Cardiac septum (tissue), 1 donor: ENCODE measurements at regions not wholly inside any gene's neighbourhood (a gene's known extent, or its start where the extent isn't known, plus 50 kb on each side); places are given as distances from the start of the nearest gene placed in this dataset. TPM values are rescaled to one million over a fixed set of nuclear protein-coding genes. Genes with fewer than 3 reads are reported as not detected.

Source experiments
- DNase-seq: peaks from one replicate; pipeline ENCODE4 v3.0.0-alpha.2; 2020; ENCODE audit warnings: low spot score
- intact Hi-C: fragments of 100-400 bp; cut with DNase I; formaldehyde crosslinking; loops from one replicate; pipeline ENCODE4 v1.14.0; 2022
- microRNA-seq: library from miRNA; unstranded; fragments of <30 nt; microRNA quantifications from one replicate; pipeline ENCODE4 v1.2.0, GENCODE V29; 2020
- donor health status: DM: no; HTN: no; CAD: no.

DNA sequence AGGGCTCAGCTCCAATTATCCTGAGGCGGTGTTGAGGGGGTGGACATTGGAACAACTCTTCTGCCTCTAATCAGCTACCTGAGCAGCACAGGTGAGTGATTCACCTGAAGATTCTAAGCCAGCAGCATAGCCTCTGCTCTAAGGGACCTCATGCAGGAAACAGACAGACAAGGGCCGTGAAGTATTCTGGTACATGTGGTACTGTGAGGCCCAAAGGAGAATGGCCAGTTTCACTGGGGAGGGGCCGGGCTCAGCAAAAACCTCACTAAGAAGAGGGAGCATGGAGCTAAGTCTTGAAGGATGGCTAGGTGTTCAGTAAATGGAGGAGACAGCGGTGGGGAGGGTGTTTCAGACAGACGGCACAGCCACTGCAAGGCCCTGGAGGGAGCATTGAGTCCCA, 58.5 kb upstream of the CCDC167 start:
- intact Hi-C loops = no loop called here
- no peak for DNase-seq

DNA sequence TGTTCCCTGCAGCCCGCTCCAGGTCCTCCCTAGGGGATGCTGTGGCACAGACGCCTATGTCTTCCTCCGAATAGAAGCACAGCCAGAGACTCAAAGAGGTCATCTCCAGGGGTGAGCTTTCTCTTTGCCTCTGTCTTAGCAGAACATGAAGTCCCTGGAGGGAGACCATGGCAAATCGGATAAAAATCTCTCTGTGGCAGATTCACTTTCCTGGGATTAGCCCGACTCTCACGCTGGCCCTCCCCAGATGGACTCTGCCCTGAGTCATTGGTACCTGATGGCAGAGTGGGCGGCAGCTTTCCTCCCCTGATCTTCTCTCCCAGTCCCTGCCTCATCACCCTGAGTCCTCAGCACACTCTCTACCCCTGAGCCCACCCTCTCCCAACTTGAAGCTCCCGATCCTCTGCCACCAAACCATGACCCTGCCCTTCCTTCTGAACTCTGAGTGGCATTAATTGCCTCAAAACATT, 58.0 kb upstream of the CCDC167 start:
- intact Hi-C loops = no loop called here
- DNase-seq = no peak

DNA sequence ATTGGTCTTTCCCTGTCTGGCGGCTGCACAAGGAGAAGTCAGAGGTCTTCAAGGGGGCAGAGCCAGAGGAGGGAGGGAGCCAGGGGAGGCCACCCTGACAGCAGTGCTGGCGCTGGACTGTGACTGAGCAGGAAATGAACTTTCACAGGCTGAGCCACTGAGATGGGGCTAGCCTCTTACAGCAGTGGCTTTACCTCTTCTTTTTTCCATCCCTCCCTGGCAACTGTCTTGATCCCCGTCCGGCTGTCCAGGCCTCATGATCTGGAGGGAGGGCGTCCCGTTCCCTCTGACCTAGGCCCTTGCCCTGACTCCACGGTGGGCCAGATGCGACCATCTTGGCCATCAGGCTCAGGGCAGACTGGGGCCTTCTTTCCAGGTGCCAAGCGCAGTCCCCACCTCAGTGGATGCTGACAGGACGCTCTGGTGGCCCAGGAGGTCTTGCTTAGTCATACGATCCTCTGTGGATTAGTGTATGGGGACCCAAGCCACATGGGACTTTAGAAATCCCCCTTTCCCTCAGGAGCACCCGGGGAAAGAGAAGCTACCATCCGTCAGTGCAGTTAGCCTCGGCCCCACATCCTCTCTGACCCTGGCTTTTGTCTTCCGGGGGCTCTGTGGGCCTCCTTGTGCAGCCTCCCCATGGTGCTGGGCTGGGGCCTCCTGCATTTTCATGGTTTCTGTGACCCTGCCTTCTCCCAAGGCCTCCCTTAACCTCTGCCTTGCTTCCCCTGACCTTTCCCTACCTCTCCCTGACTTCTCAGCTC, 57.4 kb upstream of the CCDC167 start:
- intact Hi-C loops = no loop called here
- DNase-seq = no peak

DNA sequence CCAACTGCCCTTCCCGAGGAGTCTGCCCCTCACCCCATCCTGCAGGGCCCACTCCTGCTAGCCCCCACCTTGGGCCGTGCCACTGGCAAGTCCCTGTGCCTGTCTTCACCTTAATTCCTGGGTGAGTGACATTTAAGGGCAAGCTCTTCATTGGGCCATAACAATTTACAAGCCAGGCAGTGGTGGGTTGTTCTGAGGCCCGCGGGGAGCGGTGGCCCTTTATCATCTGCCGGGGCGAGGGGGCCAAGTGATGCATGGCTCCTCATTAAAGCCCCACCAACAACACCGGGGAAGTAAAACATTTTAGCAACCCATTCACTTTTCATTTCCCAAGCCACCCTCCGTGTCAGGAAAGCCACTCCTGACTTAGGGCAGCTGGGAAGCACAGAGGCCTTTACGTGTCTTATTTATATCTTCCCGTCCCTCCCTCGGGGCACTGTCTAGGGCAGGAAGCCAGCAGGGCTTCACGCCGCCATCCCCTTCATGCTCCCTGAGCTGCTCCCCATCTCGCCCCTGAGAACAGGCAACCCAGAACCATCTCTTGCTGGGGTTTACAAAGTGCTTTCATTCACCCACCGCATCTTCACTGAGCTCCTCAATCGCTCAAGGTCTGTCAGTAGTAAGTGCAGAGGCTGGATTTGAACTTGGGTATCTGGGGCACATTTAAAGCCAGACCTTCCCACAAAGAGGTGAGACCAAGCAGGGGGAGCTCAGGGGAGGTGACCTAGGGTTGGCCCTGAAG, 55.5 kb upstream of the CCDC167 start:
- intact Hi-C loops = no loop called here
- DNase-seq = no peak

DNA sequence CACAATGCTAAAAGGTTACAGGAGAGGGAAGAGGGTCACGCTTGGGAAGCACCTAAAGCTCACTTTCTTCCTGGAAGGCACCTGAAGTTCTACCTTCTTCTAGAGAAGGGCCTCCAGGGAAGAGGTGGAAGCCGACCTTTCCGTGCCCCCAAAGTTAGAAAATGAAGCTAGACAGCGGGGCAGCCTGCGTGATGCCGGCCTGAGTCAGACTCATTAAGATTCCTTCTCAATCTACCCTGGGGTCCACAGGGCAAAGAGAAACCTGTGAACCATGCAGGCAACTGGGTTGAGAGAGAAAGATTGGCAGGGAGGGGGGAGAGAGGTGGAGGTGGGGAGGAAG, 54.8 kb upstream of the CCDC167 start:
- no peak for DNase-seq
- intact Hi-C loops = no loop called here

DNA sequence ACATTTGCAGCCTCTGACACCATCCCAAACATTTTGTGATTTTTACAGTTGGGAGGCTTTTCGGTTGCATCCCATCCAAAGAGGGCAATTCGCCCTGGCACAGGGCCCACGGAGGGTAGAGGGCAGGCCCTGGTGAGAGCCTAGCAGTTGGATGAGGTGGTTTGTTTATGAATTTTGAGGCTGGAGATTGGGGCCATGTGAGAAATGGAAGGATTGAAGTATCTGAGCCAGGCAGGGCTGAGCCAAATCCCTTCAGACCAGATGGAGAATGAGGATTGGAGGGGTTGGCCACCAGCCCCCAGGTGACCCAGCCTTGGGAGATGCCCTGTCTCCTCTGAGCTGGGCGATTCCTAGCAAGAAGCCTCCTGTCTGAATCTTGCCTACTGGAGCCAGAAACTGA, 52.6 kb upstream of the CCDC167 start:
- DNase-seq = no peak
- intact Hi-C loops = no loop called here

DNA sequence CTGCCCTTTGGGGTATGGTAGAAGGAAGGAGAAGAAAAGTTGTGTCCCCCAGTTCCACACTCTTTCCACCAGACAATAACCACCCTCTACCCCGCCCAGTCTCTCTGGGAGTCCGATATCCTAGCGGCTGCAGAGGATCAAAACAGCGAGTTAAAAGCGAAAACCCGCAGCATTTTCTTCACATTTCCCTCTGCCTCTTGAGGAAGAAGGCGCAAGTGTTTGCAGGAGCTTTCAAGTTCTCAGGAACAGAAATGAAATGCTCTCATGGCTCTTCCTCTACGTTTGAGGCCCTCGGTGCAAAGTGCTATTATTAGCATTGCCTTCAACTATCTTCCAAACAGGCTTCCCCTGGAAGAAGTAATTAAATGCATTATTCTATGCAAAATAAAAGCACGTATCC, 52.2 kb upstream of the CCDC167 start:
- intact Hi-C loops = no loop called here
- DNase-seq = no peak

DNA sequence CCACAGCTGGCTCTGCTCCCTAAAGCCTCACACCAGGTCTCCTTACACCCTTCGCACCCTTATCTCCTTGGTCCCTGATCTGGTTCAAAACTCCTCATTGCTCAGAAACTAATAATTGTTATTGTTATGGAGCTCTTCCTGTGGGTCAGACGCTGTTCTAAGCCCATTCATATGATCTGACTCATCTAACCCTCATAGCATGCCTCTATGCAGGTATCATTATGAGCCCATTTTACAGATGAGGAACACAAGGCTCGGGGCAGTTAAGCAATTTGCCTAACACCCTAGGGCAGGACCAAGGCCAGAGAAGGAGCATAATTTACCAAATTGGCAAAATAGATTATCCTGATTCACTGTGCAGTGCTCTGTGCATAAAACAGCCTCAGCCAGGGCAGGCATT, 51.8 kb upstream of the CCDC167 start:
- intact Hi-C loops = no loop called here
- no peak for DNase-seq

DNA sequence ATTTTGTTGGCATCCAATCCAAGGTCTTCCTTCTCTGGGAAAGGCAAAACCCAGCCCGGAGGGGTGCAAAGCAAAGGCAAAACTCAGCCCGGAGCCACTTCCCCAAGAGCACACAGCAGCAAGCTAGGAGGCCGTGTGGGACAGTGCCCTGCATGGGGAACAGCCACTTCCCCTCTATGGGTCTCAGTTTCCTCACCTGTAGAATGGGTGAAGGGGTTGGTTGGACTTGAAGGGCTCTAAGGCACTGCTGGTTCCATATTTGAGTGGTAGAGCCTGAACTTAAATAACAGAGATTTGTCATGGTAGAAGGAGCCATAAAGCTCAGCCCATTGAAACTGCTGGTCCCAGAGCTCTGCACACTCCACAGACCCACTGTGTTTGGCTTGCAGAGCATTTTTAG, 51.3 kb upstream of the CCDC167 start:
- intact Hi-C loops = no loop called here
- no peak for DNase-seq

DNA sequence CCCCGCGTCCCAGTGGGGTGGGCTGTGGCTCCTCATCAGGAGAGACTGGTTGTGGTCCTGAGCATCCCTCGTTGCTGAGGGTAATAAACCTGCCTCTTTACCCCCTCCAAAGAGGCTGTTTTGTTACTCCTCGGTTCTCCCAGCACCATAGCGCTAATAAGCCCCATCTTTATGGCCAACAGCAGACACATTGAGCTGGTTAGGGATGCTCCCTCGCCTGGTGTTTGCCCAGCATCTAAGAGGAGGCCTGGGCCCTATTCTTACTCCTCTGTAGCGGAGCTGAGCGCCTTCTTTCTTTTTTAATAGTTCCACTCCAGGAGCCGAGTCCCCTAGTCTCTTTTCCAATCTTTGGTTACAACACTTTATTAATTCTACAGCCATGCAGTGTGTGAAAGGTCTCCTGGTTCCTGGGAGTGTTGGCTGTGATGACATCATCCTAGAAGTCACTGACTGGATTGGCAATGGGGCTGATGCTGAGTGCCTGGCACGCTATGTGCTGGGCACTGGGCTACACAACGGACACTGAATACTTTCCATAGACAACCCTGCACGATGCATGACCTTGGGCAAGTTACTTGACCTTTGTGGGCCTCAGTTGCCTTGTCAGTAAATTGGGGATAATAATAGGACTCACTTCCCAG, 50.6 kb upstream of the CCDC167 start:
- intact Hi-C loops = no loop called here
- no peak for DNase-seq

DNA sequence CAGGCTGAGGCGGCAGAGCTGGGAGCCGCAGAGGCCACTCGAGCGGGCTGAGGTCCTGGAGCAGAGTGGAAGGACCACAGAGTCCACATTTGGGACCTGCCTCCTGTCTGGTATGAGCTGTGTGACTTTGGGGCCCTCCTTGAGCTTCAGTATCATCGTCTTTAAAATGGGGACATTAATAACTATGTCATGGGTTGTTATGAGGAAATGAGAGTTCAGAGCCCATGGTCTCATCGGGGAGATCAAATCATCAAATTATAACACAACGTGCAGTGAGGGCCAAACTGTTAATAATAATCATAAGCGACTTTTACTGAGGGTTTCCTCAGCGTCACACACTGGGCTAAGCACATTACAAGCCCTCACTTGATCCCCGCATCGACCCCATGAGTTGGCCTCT, 49.9 kb upstream of the CCDC167 start:
- intact Hi-C loops = no loop called here

More for the DNA sequence above, 49.9 kb upstream of the CCDC167 start:
- no peak for DNase-seq

Small RNA genes lying in the stretch of these regions (microRNA-seq; reads per million reads assigned to microRNA genes)
- not detected for gene MIR4462
